Neural crest cell (in vitro differentiated cells): ENCODE measurements at regions not wholly inside any gene's neighbourhood (a gene's known extent, or its start where the extent isn't known, plus 50 kb on each side); places are given as distances from the start of the nearest gene placed in this dataset.

Source experiments
- DNase-seq: peaks from one replicate; pipeline ENCODE4 v3.0.0; 2021; ENCODE audit warnings: low read depth, mixed read lengths, low spot score
- H3K27ac Mint-ChIP-seq: one replicate; pipeline ENCODE4 v1.8.0; 2021; ENCODE audit warnings: mild to moderate bottlenecking, mixed read lengths; ENCODE audit not compliant: unreplicated experiment
- H3K27me3 Mint-ChIP-seq: 2 replicates; pipeline ENCODE4 v1.8.0; 2021; ENCODE audit warnings: low read depth, mild to moderate bottlenecking, mixed read lengths
- H3K36me3 Mint-ChIP-seq: 2 replicates; pipeline ENCODE4 v1.8.0; 2021; ENCODE audit warnings: low read depth, mild to moderate bottlenecking, mixed read lengths
- H3K4me1 Mint-ChIP-seq: 2 replicates; pipeline ENCODE4 v1.8.0; 2021; ENCODE audit warnings: mixed read lengths
- H3K4me3 Mint-ChIP-seq: one replicate; pipeline ENCODE4 v1.8.0; 2021; ENCODE audit warnings: mild to moderate bottlenecking, mixed read lengths
- H3K9me3 Mint-ChIP-seq: 2 replicates; pipeline ENCODE4 v1.8.0; 2021; ENCODE audit warnings: mixed read lengths
- TF ChIP-seq, protein P1 (sequence below): fragments of 200-600 bp; sonication (generic); conservative IDR thresholded peaks from 2 replicates; pipeline ENCODE4 v1.5.0; 2021; ENCODE audit warnings: antibody characterized with exemption, mild to moderate bottlenecking

- H3K27ac Mint-ChIP-seq: no peak overlapping the region
- H3K27me3 Mint-ChIP-seq: no peaks in the 10 kb centered on the region
- no peak overlapping the region for H3K4me3 Mint-ChIP-seq
These were observed 128.6 kb upstream of the BMPER start for GRCh38 chr7:33776788-33777187.

GRCh38 chr7:33778195-33778594 lies 127.1 kb upstream of the BMPER start:
- TF ChIP-seq, protein P1, sequence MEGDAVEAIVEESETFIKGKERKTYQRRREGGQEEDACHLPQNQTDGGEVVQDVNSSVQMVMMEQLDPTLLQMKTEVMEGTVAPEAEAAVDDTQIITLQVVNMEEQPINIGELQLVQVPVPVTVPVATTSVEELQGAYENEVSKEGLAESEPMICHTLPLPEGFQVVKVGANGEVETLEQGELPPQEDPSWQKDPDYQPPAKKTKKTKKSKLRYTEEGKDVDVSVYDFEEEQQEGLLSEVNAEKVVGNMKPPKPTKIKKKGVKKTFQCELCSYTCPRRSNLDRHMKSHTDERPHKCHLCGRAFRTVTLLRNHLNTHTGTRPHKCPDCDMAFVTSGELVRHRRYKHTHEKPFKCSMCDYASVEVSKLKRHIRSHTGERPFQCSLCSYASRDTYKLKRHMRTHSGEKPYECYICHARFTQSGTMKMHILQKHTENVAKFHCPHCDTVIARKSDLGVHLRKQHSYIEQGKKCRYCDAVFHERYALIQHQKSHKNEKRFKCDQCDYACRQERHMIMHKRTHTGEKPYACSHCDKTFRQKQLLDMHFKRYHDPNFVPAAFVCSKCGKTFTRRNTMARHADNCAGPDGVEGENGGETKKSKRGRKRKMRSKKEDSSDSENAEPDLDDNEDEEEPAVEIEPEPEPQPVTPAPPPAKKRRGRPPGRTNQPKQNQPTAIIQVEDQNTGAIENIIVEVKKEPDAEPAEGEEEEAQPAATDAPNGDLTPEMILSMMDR: no peak
- Mint-ChIP-seq H3K27me3 (no peaks in the 10 kb centered on the region), H3K4me3 (no peak overlapping the region), H3K36me3 (peaks cover 3% of the 10 kb centered on the region), H3K9me3 (peaks cover 4% of the 10 kb centered on the region), H3K27ac (no peak overlapping the region), H3K4me1 (no peaks in the 10 kb centered on the region)
- DNase-seq: no peak

More at GRCh38 chr7:33776788-33777187, 128.6 kb upstream of the BMPER start:
- TF ChIP-seq, protein P1: no peak
- no peak for DNase-seq
- H3K4me1 Mint-ChIP-seq: no peaks in the 10 kb centered on the region
- no peaks in the 10 kb centered on the region for H3K9me3 Mint-ChIP-seq
- no peaks in the 10 kb centered on the region for H3K36me3 Mint-ChIP-seq

GRCh38 chr7:33779216-33779615 lies 126.1 kb upstream of the BMPER start:
- peaks cover 3% of the 10 kb centered on the region for H3K36me3 Mint-ChIP-seq
- H3K9me3 Mint-ChIP-seq: peaks cover 4% of the 10 kb centered on the region
- H3K4me1 Mint-ChIP-seq: no peaks in the 10 kb centered on the region
- TF ChIP-seq, protein P1: no peak
- no peak overlapping the region for H3K27ac Mint-ChIP-seq
- DNase-seq: no peak
- H3K4me3 Mint-ChIP-seq: no peak overlapping the region
- H3K27me3 Mint-ChIP-seq: no peaks in the 10 kb centered on the region

DNA sequence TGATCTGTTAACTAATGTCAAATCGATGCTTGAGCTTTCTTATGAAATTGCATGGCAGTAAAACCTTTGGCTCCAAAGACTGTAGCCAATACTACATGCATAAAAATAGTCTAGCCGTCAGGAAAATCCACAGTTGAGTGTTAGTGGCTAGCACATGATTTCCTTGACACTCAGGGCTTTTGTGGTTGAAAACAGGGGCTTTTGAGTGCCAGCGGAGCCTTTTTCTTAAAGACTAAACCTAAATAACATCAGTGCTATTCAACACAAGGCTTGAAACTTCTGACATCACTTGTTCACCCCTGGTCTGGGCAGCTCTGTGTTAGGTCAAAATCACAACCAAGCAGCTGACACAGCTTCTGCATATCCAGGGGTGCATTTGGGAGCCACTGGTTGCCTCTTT lies 124.2 kb upstream of the BMPER start:
- peaks cover 4% of the 10 kb centered on the region for H3K9me3 Mint-ChIP-seq

GRCh38 chr7:33781796-33782195 lies 123.5 kb upstream of the BMPER start:
- no peaks in the 10 kb centered on the region for H3K27me3 Mint-ChIP-seq
- no peak overlapping the region for H3K27ac Mint-ChIP-seq
- no peak for DNase-seq
- H3K9me3 Mint-ChIP-seq: peaks cover 4% of the 10 kb centered on the region
- TF ChIP-seq, protein P1: no peak
- H3K36me3 Mint-ChIP-seq: peaks cover 3% of the 10 kb centered on the region
- H3K4me1 Mint-ChIP-seq: no peaks in the 10 kb centered on the region
- H3K4me3 Mint-ChIP-seq: no peak overlapping the region

More for the DNA sequence above, 124.2 kb upstream of the BMPER start:
- TF ChIP-seq, protein P1: no peak
- DNase-seq: no peak
- no peaks in the 10 kb centered on the region for H3K4me1 Mint-ChIP-seq
- H3K27ac Mint-ChIP-seq: no peak overlapping the region
- peaks cover 3% of the 10 kb centered on the region for H3K36me3 Mint-ChIP-seq
- no peak overlapping the region for H3K4me3 Mint-ChIP-seq
- no peaks in the 10 kb centered on the region for H3K27me3 Mint-ChIP-seq

- H3K27ac Mint-ChIP-seq: no peak overlapping the region
- H3K27me3 Mint-ChIP-seq: no peaks in the 10 kb centered on the region
- DNase-seq: no peak
- peaks cover 3% of the 10 kb centered on the region for H3K36me3 Mint-ChIP-seq
- TF ChIP-seq, protein P1: no peak
- H3K4me1 Mint-ChIP-seq: no peaks in the 10 kb centered on the region
- H3K9me3 Mint-ChIP-seq: peaks cover 4% of the 10 kb centered on the region
- H3K4me3 Mint-ChIP-seq: no peak overlapping the region
These were observed 121.3 kb upstream of the BMPER start for GRCh38 chr7:33784000-33784399.
